H1 (cell line): ENCODE measurements at regions not wholly inside any gene's neighbourhood (a gene's known extent, or its start where the extent isn't known, plus 50 kb on each side); places are given as distances from the start of the nearest gene placed in this dataset.
"Not testable (repeated sequence)": the region's sequence is repeated elsewhere in the genome, so short reads cannot be mapped to it uniquely, and the experiment has no call there.

ENCODE experiments used
- CTCF ChIA-PET: fragments of 300-600 bp; sonication (Branson Sonifier 250); formaldehyde crosslinking; loops from one replicate; lab custom pipeline; 2021; ENCODE audit not compliant: partially characterized antibody; lab: Charles Lee
- POLR2A ChIA-PET: fragments of 300-600 bp; sonication (Branson Sonifier 250); formaldehyde crosslinking; loops from one replicate; lab custom pipeline; 2021; ENCODE audit warnings: inconsistent platforms; ENCODE audit not compliant: partially characterized antibody; lab: Charles Lee
- DNase-seq, 2 experiments: peaks; one replicate each; pipeline versions ENCODE4 v3.0.0 to v3.0.0-alpha.2; 2010 to 2022; ENCODE audit warnings: low spot score in 2 of 2, low read depth in 1 of 2, mixed read lengths in 1 of 2
- FAIRE-seq: peaks from 2 replicates; lab custom pipeline; 2011; peaks lifted over from hg19 to GRCh38; lab: Jason Lieb, UNC
- H2AFZ ChIP-seq: 2 replicates; pipeline ENCODE4 v1.8.1; 2012; ENCODE audit warnings: low read length, inconsistent platforms
- H2AK5ac ChIP-seq: 2 replicates; pipeline ENCODE4 v1.6.1; 2013; ENCODE audit warnings: low read depth, low read length
- H2BK120ac ChIP-seq: replicated peaks from 2 replicates; pipeline ENCODE3; 2013; ENCODE audit warnings: low read depth, low read length, inconsistent platforms
- H2BK12ac ChIP-seq: 2 replicates; pipeline ENCODE4 v1.6.1; 2013; ENCODE audit warnings: low read depth, low read length
- H2BK15ac ChIP-seq: 2 replicates; pipeline ENCODE4 v1.6.1; 2013; ENCODE audit warnings: low read length
- H2BK20ac ChIP-seq: 2 replicates; pipeline ENCODE4 v1.6.1; 2013; ENCODE audit warnings: low read length
- H2BK5ac ChIP-seq: 2 replicates; pipeline ENCODE4 v1.6.1; 2013; ENCODE audit warnings: low read depth, low read length
- H3K14ac ChIP-seq: 2 replicates; pipeline ENCODE4 v1.6.1; 2013; ENCODE audit warnings: inconsistent platforms; ENCODE audit not compliant: insufficient read length
- H3K18ac ChIP-seq: 2 replicates; pipeline ENCODE4 v1.6.1; 2013; ENCODE audit warnings: low read length; ENCODE audit errors: extremely low read depth
- H3K23ac ChIP-seq: 2 replicates; pipeline ENCODE4 v1.6.1; 2013; ENCODE audit warnings: inconsistent platforms; ENCODE audit not compliant: insufficient read length
- H3K23me2 ChIP-seq: 2 replicates; pipeline ENCODE4 v1.6.1; 2013; ENCODE audit warnings: low read depth, low read length
- H3K27ac ChIP-seq: 2 replicates; pipeline ENCODE4 v1.6.1; 2011; ENCODE audit warnings: low read depth, low read length, inconsistent platforms
- H3K27me3 ChIP-seq, 4 experiments: replicated peaks in 1 of 4; 1 replicate in 1 of 4; 2 replicates in 3 of 4; pipeline versions ENCODE4 v1.6.1 to v1.8.1; 2011 to 2013; ENCODE audit warnings: low read length in 3 of 4, mild to moderate bottlenecking in 3 of 4, inconsistent platforms in 2 of 4, mixed read lengths in 2 of 4, moderate library complexity in 1 of 4; ENCODE audit not compliant: control insufficient read depth in 3 of 4, insufficient read depth in 3 of 4; ENCODE audit errors: extremely low read depth in 1 of 4
- H3K36me3 ChIP-seq, 4 experiments: 2 replicates each; pipeline versions ENCODE4 v1.6.1 to v1.8.1; 2011 to 2013; ENCODE audit warnings: mild to moderate bottlenecking in 4 of 4, low read length in 3 of 4, moderate library complexity in 2 of 4, control low read depth in 1 of 4, inconsistent platforms in 1 of 4; ENCODE audit not compliant: insufficient read depth in 4 of 4, control insufficient read depth in 2 of 4
- H3K4ac ChIP-seq: replicated peaks from 2 replicates; pipeline ENCODE3; 2013; ENCODE audit warnings: low read length, low read depth, mixed read lengths, inconsistent platforms; ENCODE audit not compliant: insufficient read length
- H3K4me1 ChIP-seq, 4 experiments: replicated peaks in 1 of 4; 1 replicate in 1 of 4; 2 replicates in 3 of 4; pipeline versions ENCODE4 v1.6.1 to v1.8.1; 2011 to 2013; ENCODE audit warnings: low read length in 3 of 4, inconsistent platforms in 2 of 4, mixed read lengths in 1 of 4; ENCODE audit not compliant: insufficient read depth in 4 of 4, control insufficient read depth in 3 of 4
- H3K4me2 ChIP-seq, 2 experiments: 2 replicates each; pipeline versions ENCODE4 v1.6.1 to v1.8.1; 2011 to 2013; ENCODE audit warnings: low read depth in 2 of 2, low read length in 2 of 2, control low read depth in 1 of 2, inconsistent platforms in 1 of 2, mild to moderate bottlenecking in 1 of 2; ENCODE audit not compliant: insufficient read depth in 1 of 2
- H3K4me3 ChIP-seq, 4 experiments: fragments of 200-600, 300-600 bp in 1 of 4; sonication (generic), shearing (Covaris generic), sonication (Bioruptor Twin) in 1 of 4; 2 replicates each; pipeline versions ENCODE4 v1.5.1 to v1.8.1; 2011 to 2016; ENCODE audit warnings: low read length in 4 of 4, low read depth in 3 of 4, control low read depth in 2 of 4, inconsistent platforms in 2 of 4, mild to moderate bottlenecking in 2 of 4, mixed read lengths in 1 of 4, moderate library complexity in 1 of 4; ENCODE audit not compliant: insufficient read depth in 2 of 4; ENCODE audit errors: extremely low read depth in 1 of 4
- H3K56ac ChIP-seq: replicated peaks from 2 replicates; pipeline ENCODE3; 2013; ENCODE audit warnings: low read depth, mild to moderate bottlenecking, mixed read lengths, low read length, inconsistent platforms; ENCODE audit not compliant: insufficient read length
- H3K79me1 ChIP-seq: 2 replicates; pipeline ENCODE4 v1.6.1; 2013; ENCODE audit warnings: low read depth, low read length, control low read depth
- H3K79me2 ChIP-seq, 2 experiments: 2 replicates each; pipeline versions ENCODE4 v1.6.1 to v1.8.1; 2012 to 2013; ENCODE audit warnings: low read length in 2 of 2, mild to moderate bottlenecking in 2 of 2, inconsistent platforms in 1 of 2; ENCODE audit not compliant: insufficient read depth in 2 of 2, control insufficient read depth in 1 of 2
- H3K9ac ChIP-seq, 4 experiments: replicated peaks in 1 of 4; 1 replicate in 1 of 4; 2 replicates in 3 of 4; pipeline versions ENCODE4 v1.6.1 to v1.8.1; 2011 to 2013; ENCODE audit warnings: low read depth in 3 of 4, low read length in 3 of 4, control low read depth in 2 of 4, mild to moderate bottlenecking in 2 of 4, moderate library complexity in 2 of 4, inconsistent platforms in 1 of 4; ENCODE audit errors: extremely low read depth in 1 of 4
- H3K9me3 ChIP-seq, 2 experiments: 2 replicates each; pipeline versions ENCODE4 v1.6.1 to v1.8.1; 2012 to 2013; ENCODE audit warnings: mild to moderate bottlenecking in 2 of 2, moderate library complexity in 2 of 2, control low read depth in 1 of 2, inconsistent platforms in 1 of 2, low read depth in 1 of 2, low read length in 1 of 2, mixed read lengths in 1 of 2; ENCODE audit not compliant: insufficient read depth in 2 of 2
- H4K20me1 ChIP-seq, 2 experiments: replicated peaks in 1 of 2; 2 replicates each; pipeline versions ENCODE3 to v1.8.1; 2011 to 2013; ENCODE audit warnings: inconsistent platforms in 2 of 2, low read length in 2 of 2, mild to moderate bottlenecking in 1 of 2; ENCODE audit not compliant: insufficient read depth in 2 of 2, control insufficient read depth in 1 of 2
- H4K5ac ChIP-seq: 2 replicates; pipeline ENCODE4 v1.6.1; 2013; ENCODE audit warnings: low read length, low read depth, mixed read lengths, inconsistent platforms; ENCODE audit not compliant: insufficient read length
- H4K8ac ChIP-seq: 2 replicates; pipeline ENCODE4 v1.8.0; 2013; ENCODE audit warnings: mild to moderate bottlenecking, moderate library complexity, low read length, inconsistent platforms; ENCODE audit not compliant: insufficient read depth; ENCODE audit errors: extremely low read depth
- H4K91ac ChIP-seq: replicated peaks from 2 replicates; pipeline ENCODE3; 2013; ENCODE audit warnings: low read length, mixed read lengths, inconsistent platforms; ENCODE audit not compliant: insufficient read length
- WGBS, 2 experiments: shearing (Covaris generic) in 1 of 2; methylation state at CpG; one replicate each; pipeline versions ENCODE4 v1.1.6 to v1.1.7; 2013 to 2015; ENCODE audit warnings: low lambda C conversion rate in 2 of 2, mixed read lengths in 2 of 2, inconsistent platforms in 1 of 2, low coverage in 1 of 2, missing lambda C conversion rate in 1 of 2; ENCODE audit not compliant: insufficient replicate concordance in 2 of 2, insufficient coverage in 1 of 2, insufficient read length in 1 of 2; ENCODE audit errors: extremely low coverage in 1 of 2, missing lambda C conversion rate in 1 of 2; 5-methylcytosine and 5-hydroxymethylcytosine counted together

DNA sequence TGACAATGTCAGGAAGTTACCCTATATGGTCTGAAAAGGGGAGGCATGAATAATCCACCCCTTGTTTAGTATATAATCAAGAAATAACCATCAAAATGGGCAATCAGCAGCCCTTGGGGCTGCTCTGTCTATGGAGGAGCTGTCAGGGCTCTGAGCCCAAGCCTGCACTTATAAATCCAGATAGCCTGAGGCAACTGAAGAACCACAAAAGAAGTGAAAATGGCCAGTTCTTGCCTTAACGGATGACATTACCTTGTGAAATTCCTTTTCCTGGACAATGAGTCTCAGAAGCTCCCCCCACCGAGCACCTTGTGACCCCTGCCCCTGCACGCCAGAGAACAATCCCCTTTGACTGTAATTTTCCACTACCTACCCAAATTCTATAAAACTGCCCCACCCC, 142.1 kb upstream of the KCNK1 start:
- H4K8ac ChIP-seq, H3K56ac ChIP-seq, DNase-seq, POLR2A ChIA-PET, H3K23ac ChIP-seq, H4K5ac ChIP-seq, H3K4ac ChIP-seq, CTCF ChIA-PET, H2BK12ac ChIP-seq, H4K91ac ChIP-seq, H3K79me2 ChIP-seq, H3K27ac ChIP-seq, H2AFZ ChIP-seq, H2BK15ac ChIP-seq, H3K79me1 ChIP-seq, H2AK5ac ChIP-seq, H3K9ac ChIP-seq, H3K36me3 ChIP-seq, H3K4me3 ChIP-seq, H2BK20ac ChIP-seq, FAIRE-seq, H3K18ac ChIP-seq, H3K14ac ChIP-seq, H3K4me2 ChIP-seq, H3K27me3 ChIP-seq, H4K20me1 ChIP-seq, H3K23me2 ChIP-seq, H2BK120ac ChIP-seq: not testable (repeated sequence)
- Histone ChIP-seq H2BK5ac (peak overlapping the region; percentile 50; the same call in 1 of the 2 replicates), H3K9me3 (peaks cover 21 to 32% of the 10 kb centered on the region in 2 experiments), H3K4me1 (peaks cover 0 to 11% (median under 1%) of the 10 kb centered on the region in 4 experiments; a peak in 2 of 7 replicates)
- 86% methylated on average over 3 of the region's 3 CpGs; no CpG with 5 or more reads in 1 of the 2 experiments for WGBS, 2 experiments

DNA sequence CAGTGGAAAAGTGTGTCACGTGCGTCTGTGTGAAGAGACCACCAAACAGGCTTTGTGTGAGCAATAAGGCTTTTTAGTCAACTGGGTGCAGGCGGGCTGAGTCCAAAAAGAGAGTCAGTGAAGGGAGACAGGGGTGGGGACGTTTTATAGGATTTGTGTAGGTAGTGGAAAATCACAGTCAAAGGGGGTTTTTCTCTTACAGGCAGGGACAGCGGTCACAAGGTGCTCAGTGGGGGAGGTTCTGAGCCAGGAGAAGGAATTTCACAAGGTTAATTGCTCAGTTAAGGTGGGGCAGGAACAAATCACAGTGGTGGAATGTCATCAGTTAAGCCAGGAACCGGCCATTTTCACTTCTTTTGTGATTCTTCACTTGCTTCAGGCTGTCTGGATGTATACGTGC, 141.1 kb upstream of the KCNK1 start:
- H2BK12ac ChIP-seq, H3K4me2 ChIP-seq, H4K8ac ChIP-seq, CTCF ChIA-PET, H3K36me3 ChIP-seq, H4K5ac ChIP-seq, H3K23me2 ChIP-seq, H2BK15ac ChIP-seq, H3K79me2 ChIP-seq, H2AK5ac ChIP-seq, H3K79me1 ChIP-seq, H2AFZ ChIP-seq, H3K27ac ChIP-seq, H3K23ac ChIP-seq, H3K56ac ChIP-seq, H3K14ac ChIP-seq, H4K91ac ChIP-seq, H3K27me3 ChIP-seq, DNase-seq, POLR2A ChIA-PET, H3K18ac ChIP-seq, H3K9ac ChIP-seq, H2BK5ac ChIP-seq, H4K20me1 ChIP-seq, H3K4ac ChIP-seq, FAIRE-seq, H2BK120ac ChIP-seq: not testable (repeated sequence)
- Histone ChIP-seq H3K4me1 (peaks cover 0 to 11% (median under 1%) of the 10 kb centered on the region in 4 experiments; a peak in 2 of 7 replicates), H3K4me3 (peak overlapping the region in 1 of 4 experiments; percentile 31; a peak in 1 of 8 replicates), H2BK20ac (0 out of 2 replicates have a peak overlapping the region, but pooled peaks have one; percentile 29), H3K9me3 (peaks cover 20 to 28% of the 10 kb centered on the region in 2 experiments)
- WGBS, 2 experiments: 82% methylated on average over 7 of the region's 7 CpGs; no CpG with 5 or more reads in 1 of the 2 experiments
